ENCODE measurements at regions not wholly inside any gene's neighbourhood (a gene's known extent, or its start where the extent isn't known, plus 50 kb on each side); places are given as distances from the start of the nearest gene placed in this dataset.
"Not testable (repeated sequence)": the region's sequence is repeated elsewhere in the genome, so short reads cannot be mapped to it uniquely, and the experiment has no call there.

- no peak overlapping the region for H3K9ac ChIP-seq (ENCODE audit: low read length)
- no peak overlapping the region for H3K27ac ChIP-seq (ENCODE audit: low read depth, low read length)
- H3K4me3 ChIP-seq (ENCODE audit: low read depth, low read length) = no peak overlapping the region
- H3K9me3 ChIP-seq (ENCODE audit: control insufficient read depth, insufficient read depth, low read depth, low read length) = peaks cover 18% of the 10 kb centered on the region
- H3K27me3 ChIP-seq (ENCODE audit: control insufficient read depth, insufficient read depth, low read length) = no peaks in the 10 kb centered on the region
- no peaks in the 10 kb centered on the region for H3K36me3 ChIP-seq (ENCODE audit: control insufficient read depth, insufficient read depth, low read length)
- H3K4me1 ChIP-seq (ENCODE audit: control insufficient read depth, insufficient read depth, low read length) = no peaks in the 10 kb centered on the region
These were observed 336.8 kb upstream of the SASH1 start for GRCh38 chr6:148005806-148006205.

DNA sequence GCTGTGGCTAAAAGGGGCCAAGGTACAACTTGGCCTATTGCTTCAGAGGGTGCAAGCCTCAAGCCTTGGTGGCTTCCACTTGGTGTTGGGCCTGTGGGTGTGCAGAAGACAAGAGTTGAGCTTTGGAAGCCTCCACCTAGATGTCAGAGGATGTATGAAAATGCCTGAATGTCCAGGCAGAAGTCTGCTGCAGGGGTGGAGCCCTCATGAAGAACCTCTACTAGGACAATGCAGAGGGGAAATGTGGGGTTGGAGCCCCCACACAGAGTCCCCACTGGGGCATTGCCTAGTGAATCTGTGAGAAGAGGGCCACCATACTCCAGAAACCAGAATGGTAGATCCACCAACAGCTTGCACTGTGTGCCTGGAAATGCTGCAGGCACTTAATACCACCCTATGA is 332.1 kb upstream of the SASH1 start:
- not testable (repeated sequence) for H3K36me3 ChIP-seq (ENCODE audit: control insufficient read depth, insufficient read depth, low read length); H3K9ac ChIP-seq (ENCODE audit: low read length)

DNA sequence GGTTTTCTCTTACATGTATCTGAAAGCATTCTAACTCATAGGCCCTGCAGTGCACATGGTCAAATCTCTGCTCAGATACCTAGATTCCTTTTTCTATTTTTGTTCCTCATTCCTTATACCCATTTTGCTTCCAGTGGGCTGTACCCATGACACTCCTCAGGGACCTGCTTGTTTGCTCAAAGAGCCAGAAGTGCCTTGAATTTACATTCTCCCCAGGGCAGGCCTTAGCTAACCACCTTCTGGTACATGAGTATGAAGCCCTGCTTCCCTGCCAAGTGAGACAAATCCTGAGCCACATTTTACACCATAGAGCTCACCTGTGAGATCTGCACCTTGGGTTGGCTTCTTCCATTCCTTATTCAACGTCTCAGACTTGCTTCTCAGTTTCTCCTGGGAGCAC is 326.6 kb upstream of the SASH1 start:
- Histone ChIP-seq H3K4me3 (ENCODE audit: low read depth, low read length) (no peak overlapping the region), H3K9me3 (ENCODE audit: control insufficient read depth, insufficient read depth, low read depth, low read length) (peaks cover 12% of the 10 kb centered on the region), H3K36me3 (ENCODE audit: control insufficient read depth, insufficient read depth, low read length) (no peaks in the 10 kb centered on the region), H3K4me1 (ENCODE audit: control insufficient read depth, insufficient read depth, low read length) (no peaks in the 10 kb centered on the region), H3K27me3 (ENCODE audit: control insufficient read depth, insufficient read depth, low read length) (no peaks in the 10 kb centered on the region), H3K9ac (ENCODE audit: low read length) (no peak overlapping the region), H3K27ac (ENCODE audit: low read depth, low read length) (no peak overlapping the region)

More for the DNA sequence above, 332.1 kb upstream of the SASH1 start:
- not testable (repeated sequence) for H3K27me3 ChIP-seq (ENCODE audit: control insufficient read depth, insufficient read depth, low read length); H3K4me1 ChIP-seq (ENCODE audit: control insufficient read depth, insufficient read depth, low read length); H3K27ac ChIP-seq (ENCODE audit: low read depth, low read length); H3K4me3 ChIP-seq (ENCODE audit: low read depth, low read length)
- peaks cover 32% of the 10 kb centered on the region for H3K9me3 ChIP-seq (ENCODE audit: control insufficient read depth, insufficient read depth, low read depth, low read length)

GRCh38 chr6:148021165-148021564 is 321.5 kb upstream of the SASH1 start:
- no peaks in the 10 kb centered on the region for H3K36me3 ChIP-seq (ENCODE audit: control insufficient read depth, insufficient read depth, low read length)
- no peak overlapping the region for H3K9ac ChIP-seq (ENCODE audit: low read length)
- no peak overlapping the region for H3K27ac ChIP-seq (ENCODE audit: low read depth, low read length)
- no peaks in the 10 kb centered on the region for H3K9me3 ChIP-seq (ENCODE audit: control insufficient read depth, insufficient read depth, low read depth, low read length)
- peaks cover 7% of the 10 kb centered on the region; the same call in 1 of the 2 replicates for H3K4me1 ChIP-seq (ENCODE audit: control insufficient read depth, insufficient read depth, low read length)
- no peaks in the 10 kb centered on the region for H3K27me3 ChIP-seq (ENCODE audit: control insufficient read depth, insufficient read depth, low read length)
- no peak overlapping the region for H3K4me3 ChIP-seq (ENCODE audit: low read depth, low read length)

- Histone ChIP-seq H3K4me1 (ENCODE audit: control insufficient read depth, insufficient read depth, low read length) (peaks cover 7% of the 10 kb centered on the region), H3K9me3 (ENCODE audit: control insufficient read depth, insufficient read depth, low read depth, low read length) (no peaks in the 10 kb centered on the region), H3K9ac (ENCODE audit: low read length) (no peak overlapping the region), H3K4me3 (ENCODE audit: low read depth, low read length) (no peak overlapping the region), H3K27ac (ENCODE audit: low read depth, low read length) (no peak overlapping the region), H3K27me3 (ENCODE audit: control insufficient read depth, insufficient read depth, low read length) (no peaks in the 10 kb centered on the region), H3K36me3 (ENCODE audit: control insufficient read depth, insufficient read depth, low read length) (no peaks in the 10 kb centered on the region)
These were observed 320.9 kb upstream of the SASH1 start for GRCh38 chr6:148021699-148022098.

- not testable (repeated sequence) for H3K4me3 ChIP-seq (ENCODE audit: low read depth, low read length); H3K9me3 ChIP-seq (ENCODE audit: control insufficient read depth, insufficient read depth, low read depth, low read length); H3K27ac ChIP-seq (ENCODE audit: low read depth, low read length); H3K4me1 ChIP-seq (ENCODE audit: control insufficient read depth, insufficient read depth, low read length); H3K27me3 ChIP-seq (ENCODE audit: control insufficient read depth, insufficient read depth, low read length); H3K9ac ChIP-seq (ENCODE audit: low read length); H3K36me3 ChIP-seq (ENCODE audit: control insufficient read depth, insufficient read depth, low read length)
These were observed 320.4 kb upstream of the SASH1 start for GRCh38 chr6:148022279-148022678.

DNA sequence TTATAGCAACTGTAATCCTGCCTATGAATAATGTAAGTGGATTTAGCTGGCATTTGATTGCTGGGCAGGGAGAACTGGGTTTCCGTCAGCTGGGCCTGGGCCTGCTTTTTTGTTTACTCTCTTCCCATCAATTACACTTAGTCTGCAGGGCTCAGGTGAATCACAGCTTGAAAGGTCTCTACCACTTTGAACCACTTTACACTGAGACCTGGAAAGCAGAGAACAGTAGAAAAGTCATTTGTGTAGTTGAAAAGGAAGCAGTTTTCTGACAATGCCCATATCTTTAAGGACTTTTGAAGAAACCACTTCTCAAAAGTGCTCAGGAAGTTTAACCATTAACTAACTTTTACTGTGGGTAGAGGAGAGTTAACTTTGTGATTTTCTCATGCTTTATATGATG is 315.4 kb upstream of the SASH1 start:
- H3K27me3 ChIP-seq (ENCODE audit: control insufficient read depth, insufficient read depth, low read length) = no peaks in the 10 kb centered on the region
- H3K4me3 ChIP-seq (ENCODE audit: low read depth, low read length) = no peak overlapping the region
- no peaks in the 10 kb centered on the region; the same call in 1 of the 2 replicates for H3K4me1 ChIP-seq (ENCODE audit: control insufficient read depth, insufficient read depth, low read length)
- no peaks in the 10 kb centered on the region for H3K9me3 ChIP-seq (ENCODE audit: control insufficient read depth, insufficient read depth, low read depth, low read length)
- H3K36me3 ChIP-seq (ENCODE audit: control insufficient read depth, insufficient read depth, low read length) = no peaks in the 10 kb centered on the region
- H3K27ac ChIP-seq (ENCODE audit: low read depth, low read length) = no peak overlapping the region
- no peak overlapping the region for H3K9ac ChIP-seq (ENCODE audit: low read length)

GRCh38 chr6:148035806-148036390 is 306.7 kb upstream of the SASH1 start:
- H3K9ac ChIP-seq (ENCODE audit: low read length) = no peak overlapping the region
- no peaks in the 10 kb centered on the region for H3K9me3 ChIP-seq (ENCODE audit: control insufficient read depth, insufficient read depth, low read depth, low read length)
- no peak overlapping the region for H3K27ac ChIP-seq (ENCODE audit: low read depth, low read length)
- H3K27me3 ChIP-seq (ENCODE audit: control insufficient read depth, insufficient read depth, low read length) = no peaks in the 10 kb centered on the region
- no peak overlapping the region for H3K4me3 ChIP-seq (ENCODE audit: low read depth, low read length)
- H3K36me3 ChIP-seq (ENCODE audit: control insufficient read depth, insufficient read depth, low read length) = no peaks in the 10 kb centered on the region
- H3K4me1 ChIP-seq (ENCODE audit: control insufficient read depth, insufficient read depth, low read length) = no peaks in the 10 kb centered on the region

GRCh38 chr6:148037496-148037895 is 305.1 kb upstream of the SASH1 start:
- no peaks in the 10 kb centered on the region for H3K4me1 ChIP-seq (ENCODE audit: control insufficient read depth, insufficient read depth, low read length)
- H3K36me3 ChIP-seq (ENCODE audit: control insufficient read depth, insufficient read depth, low read length) = no peaks in the 10 kb centered on the region
- no peaks in the 10 kb centered on the region for H3K9me3 ChIP-seq (ENCODE audit: control insufficient read depth, insufficient read depth, low read depth, low read length)
- H3K9ac ChIP-seq (ENCODE audit: low read length) = no peak overlapping the region
- no peaks in the 10 kb centered on the region for H3K27me3 ChIP-seq (ENCODE audit: control insufficient read depth, insufficient read depth, low read length)
- no peak overlapping the region for H3K4me3 ChIP-seq (ENCODE audit: low read depth, low read length)
- no peak overlapping the region for H3K27ac ChIP-seq (ENCODE audit: low read depth, low read length)

GRCh38 chr6:148041546-148041945 is 301.1 kb upstream of the SASH1 start:
- H3K27me3 ChIP-seq (ENCODE audit: control insufficient read depth, insufficient read depth, low read length) = no peaks in the 10 kb centered on the region
- H3K4me3 ChIP-seq (ENCODE audit: low read depth, low read length) = no peak overlapping the region
- H3K36me3 ChIP-seq (ENCODE audit: control insufficient read depth, insufficient read depth, low read length) = no peaks in the 10 kb centered on the region
- no peak overlapping the region for H3K9ac ChIP-seq (ENCODE audit: low read length)
- H3K27ac ChIP-seq (ENCODE audit: low read depth, low read length) = no peak overlapping the region
- H3K4me1 ChIP-seq (ENCODE audit: control insufficient read depth, insufficient read depth, low read length) = no peaks in the 10 kb centered on the region
- H3K9me3 ChIP-seq (ENCODE audit: control insufficient read depth, insufficient read depth, low read depth, low read length) = no peaks in the 10 kb centered on the region

- Histone ChIP-seq H3K4me3 (ENCODE audit: low read depth, low read length) (no peak overlapping the region), H3K4me1 (ENCODE audit: control insufficient read depth, insufficient read depth, low read length) (no peaks in the 10 kb centered on the region), H3K9me3 (ENCODE audit: control insufficient read depth, insufficient read depth, low read depth, low read length) (no peaks in the 10 kb centered on the region; the same call in 1 of the 2 replicates)
These were observed 300.1 kb upstream of the SASH1 start for GRCh38 chr6:148042536-148042935.

More at GRCh38 chr6:148042536-148042935, 300.1 kb upstream of the SASH1 start:
- Histone ChIP-seq H3K36me3 (ENCODE audit: control insufficient read depth, insufficient read depth, low read length) (no peaks in the 10 kb centered on the region), H3K27ac (ENCODE audit: low read depth, low read length) (no peak overlapping the region), H3K9ac (ENCODE audit: low read length) (no peak overlapping the region), H3K27me3 (ENCODE audit: control insufficient read depth, insufficient read depth, low read length) (no peaks in the 10 kb centered on the region)
